Breast epithelium (tissue), 4 donors: ENCODE measurements at regions not wholly inside any gene's neighbourhood (a gene's known extent, or its start where the extent isn't known, plus 50 kb on each side); places are given as distances from the start of the nearest gene placed in this dataset.

Experiments
- DNase-seq, 2 donors: peaks; one replicate each; pipeline ENCODE4 v3.0.0-alpha.2; 2019; ENCODE audit warnings: low spot score in 2 of 2
- H3K27ac ChIP-seq, 2 donors: fragments of 200-600 bp; sonication (generic) in 1 of 2; one replicate each; pipeline ENCODE4 v1.5.1; 2016 to 2019; ENCODE audit warnings: mild to moderate bottlenecking in 1 of 2
- H3K27me3 ChIP-seq, 2 donors: fragments of 200-600 bp; sonication (generic) in 1 of 2; one replicate each; pipeline versions ENCODE4 v1.5.1 to v1.6.0; 2017 to 2019; ENCODE audit warnings: control low read depth in 1 of 2, mild to moderate bottlenecking in 1 of 2
- H3K36me3 ChIP-seq: fragments of 200-600 bp; one replicate; pipeline ENCODE4 v1.5.1; 2019
- H3K4me1 ChIP-seq, 2 donors: fragments of 200-600 bp; sonication (generic); one replicate each; pipeline ENCODE4 v1.5.1; 2016 to 2019; ENCODE audit warnings: control low read depth in 1 of 2
- H3K4me3 ChIP-seq, 3 donors: fragments of 200-600 bp; sonication (generic); 1 replicate in 2 of 3; 2 replicates in 1 of 3; pipeline ENCODE4 v1.5.1; 2016 to 2019; ENCODE audit warnings: mild to moderate bottlenecking in 3 of 3, moderate library complexity in 2 of 3
- H3K9me3 ChIP-seq, 2 donors: fragments of 200-600 bp; sonication (generic) in 1 of 2; one replicate each; pipeline ENCODE4 v1.5.1; 2016 to 2019; ENCODE audit warnings: control low read depth in 1 of 2
- CTCF ChIP-seq, 3 donors: fragments of 450-650 bp; IDR thresholded peaks; one replicate each; pipeline ENCODE4 v1.5.1; 2016 to 2017; ENCODE audit warnings: antibody characterized with exemption in 3 of 3, mild to moderate bottlenecking in 3 of 3, moderate library complexity in 3 of 3
- POLR2A ChIP-seq: fragments of 450-650 bp; IDR thresholded peaks from one replicate; pipeline ENCODE4 v1.6.1; 2016; ENCODE audit warnings: antibody characterized with exemption, mild to moderate bottlenecking, moderate library complexity
- POLR2AphosphoS5 ChIP-seq, 3 donors: sonication (generic); formaldehyde crosslinking; IDR thresholded peaks; one replicate each; pipeline ENCODE4 v1.6.1; 2017; ENCODE audit warnings: antibody characterized with exemption in 3 of 3
- intact Hi-C: fragments of 100-400 bp; cut with DNase I; formaldehyde crosslinking; loops from one replicate; pipeline ENCODE4 v1.15.1; 2023; ENCODE audit warnings: low total_unique reads

DNA sequence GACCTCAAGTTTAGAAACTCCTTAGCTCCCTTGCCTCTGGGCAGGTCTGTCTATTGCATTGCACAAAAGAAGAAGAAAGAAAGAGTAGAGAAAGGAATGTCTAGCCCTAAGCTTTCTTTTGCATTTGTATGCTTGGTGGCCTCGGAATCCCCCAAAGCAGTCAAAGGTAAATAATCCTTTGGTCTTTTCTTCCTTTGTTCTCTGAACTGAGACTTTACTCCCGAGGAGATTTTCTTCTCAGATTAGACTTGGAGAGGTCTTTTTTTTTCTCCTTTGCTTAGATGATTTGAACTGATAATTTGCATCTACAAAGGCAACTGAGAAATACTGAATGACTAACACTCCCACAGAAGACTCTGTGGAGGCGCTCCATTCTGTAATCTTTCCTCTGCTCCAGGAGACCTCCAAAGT, 93.2 kb downstream of the AKR1D1 start:
- Histone ChIP-seq H3K36me3 (no peaks in the 10 kb centered on the region), H3K4me3 (no peak overlapping the region), H3K9me3 (peaks cover 6 to 17% of the 10 kb centered on the region in 2 donors), H3K27ac (no peak overlapping the region), H3K4me1 (no peaks in the 10 kb centered on the region), H3K27me3 (no peaks in the 10 kb centered on the region)
- TF ChIP-seq POLR2AphosphoS5 (IDR thresholded peaks at IDR 0.05) = no peak
- no peak for TF ChIP-seq CTCF (IDR thresholded peaks at IDR 0.05)
- no peak for TF ChIP-seq POLR2A
- intact Hi-C loops = no loop called here
- DNase-seq = no peak

GRCh38 chr7:138170298-138170697, 94.0 kb downstream of the AKR1D1 start:
- intact Hi-C loops = no loop called here
- DNase-seq = no peak

GRCh38 chr7:138170959-138171703, 94.9 kb downstream of the AKR1D1 start:
- H3K9me3 ChIP-seq = peaks cover under 1 to 17% of the 10 kb centered on the region in 2 donors
- intact Hi-C loops = no loop called here
- no peaks in the 10 kb centered on the region for H3K27me3 ChIP-seq
- no peaks in the 10 kb centered on the region for H3K4me1 ChIP-seq
- TF ChIP-seq CTCF (IDR thresholded peaks at IDR 0.05) (no peak), POLR2AphosphoS5 (IDR thresholded peaks at IDR 0.05) (no peak), POLR2A (no peak)
- no peak overlapping the region for H3K27ac ChIP-seq
- H3K36me3 ChIP-seq = no peaks in the 10 kb centered on the region
- no peak for DNase-seq
- no peak overlapping the region for H3K4me3 ChIP-seq

More at GRCh38 chr7:138170298-138170697, 94.0 kb downstream of the AKR1D1 start:
- TF ChIP-seq CTCF (IDR thresholded peaks at IDR 0.05) (no peak), POLR2A (no peak), POLR2AphosphoS5 (IDR thresholded peaks at IDR 0.05) (no peak)
- no peaks in the 10 kb centered on the region for H3K27me3 ChIP-seq
- H3K9me3 ChIP-seq = peaks cover 6 to 17% of the 10 kb centered on the region in 2 donors
- H3K4me3 ChIP-seq = no peak overlapping the region
- no peak overlapping the region for H3K27ac ChIP-seq
- no peaks in the 10 kb centered on the region for H3K36me3 ChIP-seq
- no peaks in the 10 kb centered on the region for H3K4me1 ChIP-seq

DNA sequence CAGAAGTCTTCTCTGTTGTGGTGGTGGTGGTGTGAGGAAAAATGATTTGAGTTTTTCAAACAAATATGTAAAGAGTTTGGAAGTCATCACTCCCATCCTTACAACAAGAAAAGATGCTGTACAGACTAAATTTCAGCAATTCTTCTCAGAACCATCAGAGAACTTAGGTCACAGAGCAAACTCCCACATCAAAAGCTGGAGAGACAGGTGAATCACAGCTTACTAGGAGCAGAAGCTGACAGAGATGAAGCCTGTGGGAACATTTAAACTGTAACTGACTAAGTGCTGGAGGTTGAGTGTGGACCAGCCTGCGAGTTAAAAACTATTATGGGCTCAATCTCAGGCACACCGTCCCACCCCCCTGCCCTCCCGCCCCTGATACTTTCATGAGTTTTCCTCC, 97.3 kb downstream of the AKR1D1 start:
- TF ChIP-seq POLR2A (no peak), POLR2AphosphoS5 (IDR thresholded peaks at IDR 0.05) (no peak), CTCF (IDR thresholded peaks at IDR 0.05) (no peak)
- Histone ChIP-seq H3K27me3 (no peaks in the 10 kb centered on the region), H3K4me3 (no peak overlapping the region), H3K4me1 (no peaks in the 10 kb centered on the region), H3K27ac (no peak overlapping the region), H3K9me3 (peaks cover 0 to 17% of the 10 kb centered on the region in 2 donors), H3K36me3 (no peaks in the 10 kb centered on the region)
- intact Hi-C loops = no loop called here
- no peak for DNase-seq

GRCh38 chr7:138176060-138176459, 99.8 kb downstream of the AKR1D1 start:
- no peaks in the 10 kb centered on the region for H3K4me1 ChIP-seq
- TF ChIP-seq POLR2AphosphoS5 (IDR thresholded peaks at IDR 0.05) = no peak
- TF ChIP-seq POLR2A = no peak
- no peak for TF ChIP-seq CTCF (IDR thresholded peaks at IDR 0.05)
- no peaks in the 10 kb centered on the region for H3K27me3 ChIP-seq
- DNase-seq = no peak
- no peak overlapping the region for H3K4me3 ChIP-seq
- intact Hi-C loops = no loop called here
- peaks cover 0 to 17% of the 10 kb centered on the region in 2 donors for H3K9me3 ChIP-seq
- H3K27ac ChIP-seq = no peak overlapping the region
- H3K36me3 ChIP-seq = no peaks in the 10 kb centered on the region
